ENCODE measurements at regions not wholly inside any gene's neighbourhood (a gene's known extent, or its start where the extent isn't known, plus 50 kb on each side); places are given as distances from the start of the nearest gene placed in this dataset.
"Not testable (repeated sequence)": the region's sequence is repeated elsewhere in the genome, so short reads cannot be mapped to it uniquely, and the experiment has no call there.

DNA sequence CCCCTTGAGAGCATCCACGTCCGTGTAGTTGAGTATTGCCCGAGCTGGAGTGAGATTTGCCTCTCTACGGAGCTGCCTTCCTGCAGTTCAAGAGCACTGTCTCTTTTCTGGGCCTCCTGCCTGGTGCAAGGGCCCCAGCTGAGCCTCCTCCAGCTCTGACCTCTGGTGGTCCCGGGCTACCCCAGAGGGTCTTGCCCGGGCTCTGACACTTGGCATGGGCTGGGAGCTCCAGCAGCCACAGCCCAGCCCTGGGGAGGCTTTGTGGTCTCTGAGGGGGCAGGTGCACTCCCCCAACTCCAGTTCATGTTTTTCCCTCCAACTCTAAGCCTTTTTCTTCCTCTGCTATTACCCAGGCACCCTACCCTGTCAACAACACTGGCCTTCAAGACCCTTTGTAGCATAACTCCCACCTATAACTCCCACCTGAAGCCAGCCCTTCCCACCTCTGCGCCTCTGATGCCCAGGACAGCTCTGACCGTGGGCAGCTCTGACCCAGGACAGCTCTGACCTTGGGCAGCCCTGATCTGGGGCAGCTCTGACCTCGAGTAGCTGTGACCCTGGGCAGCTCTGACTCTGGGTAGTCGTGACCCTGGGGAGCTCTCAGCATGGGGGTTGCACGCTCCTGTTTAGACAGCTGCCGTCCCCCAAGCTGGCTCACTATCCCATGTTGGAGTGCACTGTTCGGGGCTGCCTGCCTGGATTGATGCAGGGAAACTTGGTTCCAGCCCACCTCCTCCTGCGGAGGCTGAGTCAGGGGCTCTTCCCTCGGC, 127.6 kb downstream of the METRNL start:
- H3K27ac Mint-ChIP-seq; H3K27ac ChIP-seq (ENCODE audit: low read length in 2 of 2); H4K20me1 ChIP-seq (ENCODE audit: control insufficient read depth, insufficient read depth, low read length, poor library complexity, severe bottlenecking); H3K4me3 Mint-ChIP-seq; DNase-seq; H3K9me3 Mint-ChIP-seq (ENCODE audit: insufficient read depth); H3K79me2 ChIP-seq (ENCODE audit: control insufficient read depth, insufficient read depth, low read length); H3K9ac ChIP-seq (ENCODE audit: low read length); H3K4me3 ChIP-seq (ENCODE audit: control extremely low read depth in 1 of 5, extremely low read depth in 1 of 5, insufficient read depth in 1 of 5, low read depth in 2 of 5, low read length in 4 of 5); H3K9me3 ChIP-seq (ENCODE audit: control extremely low read depth in 1 of 3, control insufficient read depth in 2 of 3, insufficient read depth in 1 of 3, low read length in 2 of 3); H3K27me3 Mint-ChIP-seq; H2AFZ ChIP-seq (ENCODE audit: insufficient read depth, low read depth, low read length, poor library complexity, severe bottlenecking); H3K4me2 ChIP-seq (replicated peaks; ENCODE audit: low read depth, low read length, poor library complexity, severe bottlenecking); H3K4me1 Mint-ChIP-seq; ATAC-seq (ENCODE audit: low read depth); H3K36me3 ChIP-seq (replicated peaks in 1 of 2; ENCODE audit: control extremely low read depth in 1 of 2, control insufficient read depth in 1 of 2, extremely low read depth in 1 of 2, insufficient read depth in 2 of 2, low read length in 1 of 2); POLR2A ChIA-PET; H3K27me3 ChIP-seq (replicated peaks in 1 of 4; ENCODE audit: control extremely low read depth in 1 of 4, control insufficient read depth in 3 of 4, insufficient read depth in 4 of 4, low read length in 3 of 4); intact Hi-C loops (cut with micrococcal nuclease); H3K4me1 ChIP-seq (ENCODE audit: control insufficient read depth in 2 of 2, insufficient read depth in 2 of 2, low read length in 2 of 2): not testable (repeated sequence)
- WGBS (ENCODE audit: insufficient coverage): 81% methylated on average over 4 of the region's 15 CpGs
- CTCF ChIA-PET: interaction anchor here (1.1 kb wide), 1 partner anchor 425 kb away, joined by 4 read pairs; no protein-coding TSS in a partner anchor

DNA sequence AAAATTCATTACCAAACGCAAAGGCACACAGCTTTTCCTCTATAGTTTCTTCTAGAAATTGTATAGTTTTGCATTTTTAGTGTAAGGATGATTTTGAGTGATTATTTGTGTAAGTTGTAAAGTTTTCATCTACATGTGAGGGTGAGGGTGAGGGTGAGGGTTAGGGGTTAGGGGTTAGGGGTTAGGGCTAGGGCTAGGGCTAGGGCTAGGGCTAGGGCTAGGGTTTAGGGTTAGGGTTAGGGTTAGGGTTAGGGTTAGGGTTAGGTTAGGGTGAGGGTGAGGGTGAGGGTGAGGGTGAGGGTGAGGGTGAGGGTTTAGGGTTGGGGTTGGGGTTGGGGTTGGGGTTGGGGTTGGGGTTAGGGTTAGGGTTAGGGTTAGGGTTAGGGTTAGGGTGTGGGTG, 167.6 kb downstream of the METRNL start:
- H3K4me1 ChIP-seq (ENCODE audit: control insufficient read depth in 2 of 2, insufficient read depth in 2 of 2, low read length in 2 of 2); H3K27me3 Mint-ChIP-seq; H3K4me1 Mint-ChIP-seq; H2AFZ ChIP-seq (ENCODE audit: insufficient read depth, low read depth, low read length, poor library complexity, severe bottlenecking); H3K4me2 ChIP-seq (replicated peaks; ENCODE audit: low read depth, low read length, poor library complexity, severe bottlenecking); POLR2A ChIA-PET; H3K4me3 ChIP-seq (ENCODE audit: control extremely low read depth in 1 of 5, extremely low read depth in 1 of 5, insufficient read depth in 1 of 5, low read depth in 2 of 5, low read length in 4 of 5); H3K27me3 ChIP-seq (replicated peaks in 1 of 4; ENCODE audit: control extremely low read depth in 1 of 4, control insufficient read depth in 3 of 4, insufficient read depth in 4 of 4, low read length in 3 of 4); H3K4me3 Mint-ChIP-seq; CTCF ChIA-PET; H3K36me3 ChIP-seq (replicated peaks in 1 of 2; ENCODE audit: control extremely low read depth in 1 of 2, control insufficient read depth in 1 of 2, extremely low read depth in 1 of 2, insufficient read depth in 2 of 2, low read length in 1 of 2); H3K9me3 ChIP-seq (ENCODE audit: control extremely low read depth in 1 of 3, control insufficient read depth in 2 of 3, insufficient read depth in 1 of 3, low read length in 2 of 3); H3K9ac ChIP-seq (ENCODE audit: low read length); H4K20me1 ChIP-seq (ENCODE audit: control insufficient read depth, insufficient read depth, low read length, poor library complexity, severe bottlenecking); H3K27ac ChIP-seq (ENCODE audit: low read length in 2 of 2); H3K9me3 Mint-ChIP-seq (ENCODE audit: insufficient read depth); intact Hi-C loops (cut with micrococcal nuclease); ATAC-seq (ENCODE audit: low read depth); H3K27ac Mint-ChIP-seq; H3K79me2 ChIP-seq (ENCODE audit: control insufficient read depth, insufficient read depth, low read length): not testable (repeated sequence)
- peak; percentile 65 for DNase-seq
- no CpG with 5 or more reads among the region's 1 CpG for WGBS (ENCODE audit: insufficient coverage)

All from B cell (primary cell).